ENCODE measurements at regions not wholly inside any gene's neighbourhood (a gene's known extent, or its start where the extent isn't known, plus 50 kb on each side); places are given as distances from the start of the nearest gene placed in this dataset.

GRCh38 chr2:34096562-34097171 lies 497.6 kb upstream of the FAM98A start:
- Histone ChIP-seq H3K36me3 (ENCODE audit: insufficient read depth, low read length) (no peaks in the 10 kb centered on the region), H3K4me3 (ENCODE audit: low read depth, low read length, poor library complexity, severe bottlenecking) (no peak overlapping the region), H4K20me1 (ENCODE audit: insufficient read depth, low read length) (no peaks in the 10 kb centered on the region), H3K9me2 (ENCODE audit: insufficient read depth, low read length) (no peaks in the 10 kb centered on the region), H3K27ac (ENCODE audit: low read depth, low read length, poor library complexity, severe bottlenecking) (no peak overlapping the region), H3K4me2 (ENCODE audit: low read length) (no peak overlapping the region), H3K4me1 (ENCODE audit: insufficient read depth, low read length, poor library complexity, severe bottlenecking) (peaks cover 19% of the 10 kb centered on the region), H3K79me2 (ENCODE audit: insufficient read depth, low read depth, low read length) (no peaks in the 10 kb centered on the region), H2AFZ (ENCODE audit: low read length) (no peak overlapping the region), H3K9me3 (ENCODE audit: low read length) (no peaks in the 10 kb centered on the region)
- TF ChIP-seq CTCF (conservative IDR thresholded peaks at IDR 0.05; ENCODE audit: low read length): peak; percentile 93
- TF ChIP-seq EZH2phosphoT487 (IDR thresholded peaks at IDR 0.05; ENCODE audit: borderline replicate concordance, low read depth, low read length): no peak
- intact Hi-C loops (cut with micrococcal nuclease; ENCODE audit: unreplicated experiment): loop anchor here (2.0 to 5.0 kb wide), 2 partner anchors 642 to 1316 kb away; no protein-coding TSS in a partner anchor
- CTCF ChIA-PET (ENCODE audit: unreplicated experiment): no interaction called here
- peak; percentile 64 for DNase-seq (ENCODE audit: low spot score)
- POLR2A ChIA-PET: interaction anchor here (0.6 kb wide), 1 partner anchor 980 kb away, joined by 3 read pairs; no protein-coding TSS in a partner anchor
- BruUV-seq (replicated peaks): no TSS peak

- BruUV-seq (replicated peaks): no TSS peak
- TF ChIP-seq EZH2phosphoT487 (IDR thresholded peaks at IDR 0.05; ENCODE audit: borderline replicate concordance, low read depth, low read length): no peak
- TF ChIP-seq CTCF (conservative IDR thresholded peaks at IDR 0.05; ENCODE audit: low read length): no peak
Observed at GRCh38 chr2:34093790-34094189, 494.7 kb upstream of the FAM98A start.

GRCh38 chr2:34070196-34070595 lies 471.1 kb upstream of the FAM98A start:
- no peaks in the 10 kb centered on the region for H4K20me1 ChIP-seq (ENCODE audit: insufficient read depth, low read length)
- intact Hi-C loops (cut with micrococcal nuclease; ENCODE audit: unreplicated experiment): no loop called here
- no peak overlapping the region for H3K27ac ChIP-seq (ENCODE audit: low read depth, low read length, poor library complexity, severe bottlenecking)
- no peaks in the 10 kb centered on the region for H3K9me2 ChIP-seq (ENCODE audit: insufficient read depth, low read length)
- H3K36me3 ChIP-seq (ENCODE audit: insufficient read depth, low read length): no peaks in the 10 kb centered on the region
- ChIA-PET POLR2A (interaction anchor here (0.6 kb wide), 1 partner anchor 329 kb away, joined by 4 read pairs; no protein-coding TSS in a partner anchor), CTCF (ENCODE audit: unreplicated experiment) (no interaction called here)
- H3K4me2 ChIP-seq (ENCODE audit: low read length): no peak overlapping the region
- H3K79me2 ChIP-seq (ENCODE audit: insufficient read depth, low read depth, low read length): no peaks in the 10 kb centered on the region
- DNase-seq (ENCODE audit: low spot score): no peak
- TF ChIP-seq CTCF (conservative IDR thresholded peaks at IDR 0.05; ENCODE audit: low read length): no peak
- no peak for TF ChIP-seq EZH2phosphoT487 (IDR thresholded peaks at IDR 0.05; ENCODE audit: borderline replicate concordance, low read depth, low read length)
- H3K9me3 ChIP-seq (ENCODE audit: low read length): no peaks in the 10 kb centered on the region
- no peaks in the 10 kb centered on the region for H3K4me1 ChIP-seq (ENCODE audit: insufficient read depth, low read length, poor library complexity, severe bottlenecking)
- no TSS peak for BruUV-seq (replicated peaks)
- H3K4me3 ChIP-seq (ENCODE audit: low read depth, low read length, poor library complexity, severe bottlenecking): no peak overlapping the region
- H2AFZ ChIP-seq (ENCODE audit: low read length): no peak overlapping the region

More at GRCh38 chr2:34093790-34094189, 494.7 kb upstream of the FAM98A start:
- Histone ChIP-seq H3K27ac (ENCODE audit: low read depth, low read length, poor library complexity, severe bottlenecking) (no peak overlapping the region), H2AFZ (ENCODE audit: low read length) (peak overlapping the region; percentile 61), H3K4me3 (ENCODE audit: low read depth, low read length, poor library complexity, severe bottlenecking) (no peak overlapping the region), H3K4me2 (ENCODE audit: low read length) (peak overlapping the region; percentile 17; the same call in 1 of the 2 replicates), H3K36me3 (ENCODE audit: insufficient read depth, low read length) (no peaks in the 10 kb centered on the region), H3K9me3 (ENCODE audit: low read length) (no peaks in the 10 kb centered on the region), H3K4me1 (ENCODE audit: insufficient read depth, low read length, poor library complexity, severe bottlenecking) (peaks cover 12% of the 10 kb centered on the region), H4K20me1 (ENCODE audit: insufficient read depth, low read length) (no peaks in the 10 kb centered on the region), H3K79me2 (ENCODE audit: insufficient read depth, low read depth, low read length) (no peaks in the 10 kb centered on the region), H3K9me2 (ENCODE audit: insufficient read depth, low read length) (no peaks in the 10 kb centered on the region)
- peak; percentile 23 for DNase-seq (ENCODE audit: low spot score)
- ChIA-PET POLR2A (no interaction called here), CTCF (ENCODE audit: unreplicated experiment) (no interaction called here)
- intact Hi-C loops (cut with micrococcal nuclease; ENCODE audit: unreplicated experiment): no loop called here

All from OCI-LY7 (cell line).